DOHH2 (cell line): ENCODE measurements at regions not wholly inside any gene's neighbourhood (a gene's known extent, or its start where the extent isn't known, plus 50 kb on each side); places are given as distances from the start of the nearest gene placed in this dataset.

Experiments used
- H3F3A ChIP-seq: fragments of 200-600 bp; sonication (generic), shearing (Covaris generic); 2 replicates; pipeline ENCODE4 v1.6.0; 2016; ENCODE audit warnings: antibody characterized with exemption, mild to moderate bottlenecking; ENCODE audit not compliant: control insufficient read depth, insufficient read depth
- H3K27ac ChIP-seq: fragments of 200-600 bp; sonication (generic); 2 replicates; pipeline ENCODE4 v1.5.1; 2014; ENCODE audit warnings: low read depth, mild to moderate bottlenecking, low read length, moderate library complexity
- H3K27me3 ChIP-seq: fragments of 200-600 bp; sonication (generic); 2 replicates; pipeline ENCODE4 v1.6.1; 2014; ENCODE audit warnings: mild to moderate bottlenecking, low read length, mixed read lengths; ENCODE audit not compliant: control insufficient read depth
- H3K36me3 ChIP-seq: fragments of 200-600 bp; sonication (generic); 2 replicates; pipeline ENCODE4 v1.6.1; 2014; ENCODE audit warnings: mild to moderate bottlenecking, low read length, moderate library complexity, mixed read lengths; ENCODE audit not compliant: control insufficient read depth
- H3K4me1 ChIP-seq: fragments of 200-600 bp; sonication (generic); 2 replicates; pipeline ENCODE4 v1.6.1; 2014; ENCODE audit warnings: mild to moderate bottlenecking, low read length, mixed read lengths; ENCODE audit not compliant: control insufficient read depth
- H3K4me2 ChIP-seq: fragments of 200-600 bp; sonication (generic); 2 replicates; pipeline ENCODE4 v1.6.0; 2014; ENCODE audit warnings: mild to moderate bottlenecking, low read length, moderate library complexity
- H3K4me3 ChIP-seq: fragments of 200-600 bp; sonication (generic); 2 replicates; pipeline ENCODE4 v1.5.1; 2014; ENCODE audit warnings: mild to moderate bottlenecking, low read length, mixed read lengths
- H3K79me2 ChIP-seq: fragments of 200-600 bp; sonication (generic); 2 replicates; pipeline ENCODE4 v1.6.1; 2014; ENCODE audit warnings: mild to moderate bottlenecking, low read length, mixed read lengths; ENCODE audit not compliant: control insufficient read depth
- H3K9me2 ChIP-seq: fragments of 200-600 bp; sonication (generic); replicated peaks from 2 replicates; pipeline ENCODE4 v1.6.1; 2014; ENCODE audit warnings: mild to moderate bottlenecking, low read length, mixed read lengths; ENCODE audit not compliant: control insufficient read depth
- H3K9me3 ChIP-seq: fragments of 200-600 bp; sonication (generic); 2 replicates; pipeline ENCODE4 v1.6.1; 2014; ENCODE audit warnings: antibody characterized with exemption, low read length, mixed read lengths; ENCODE audit not compliant: control insufficient read depth, insufficient read depth
- H4K20me1 ChIP-seq: fragments of 200-600 bp; sonication (generic); 2 replicates; pipeline ENCODE4 v1.6.0; 2014; ENCODE audit warnings: low read depth, mild to moderate bottlenecking, antibody characterized with exemption, low read length, moderate library complexity; ENCODE audit not compliant: control insufficient read depth, insufficient read depth
- EZH2phosphoT487 ChIP-seq: fragments of 200-600 bp; sonication (generic); IDR thresholded peaks from 2 replicates; pipeline ENCODE4 v1.6.1; 2017; ENCODE audit warnings: borderline replicate concordance, mild to moderate bottlenecking, antibody characterized with exemption, low read length, moderate library complexity, mixed read lengths
- TF ChIP-seq, protein P1 (sequence below): fragments of 200-600 bp; sonication (generic); IDR thresholded peaks from one replicate; pipeline ENCODE4 v1.5.1; 2014; ENCODE audit warnings: antibody characterized with exemption, mild to moderate bottlenecking, low read depth, low read length; ENCODE audit not compliant: poor library complexity, severe bottlenecking

DNA sequence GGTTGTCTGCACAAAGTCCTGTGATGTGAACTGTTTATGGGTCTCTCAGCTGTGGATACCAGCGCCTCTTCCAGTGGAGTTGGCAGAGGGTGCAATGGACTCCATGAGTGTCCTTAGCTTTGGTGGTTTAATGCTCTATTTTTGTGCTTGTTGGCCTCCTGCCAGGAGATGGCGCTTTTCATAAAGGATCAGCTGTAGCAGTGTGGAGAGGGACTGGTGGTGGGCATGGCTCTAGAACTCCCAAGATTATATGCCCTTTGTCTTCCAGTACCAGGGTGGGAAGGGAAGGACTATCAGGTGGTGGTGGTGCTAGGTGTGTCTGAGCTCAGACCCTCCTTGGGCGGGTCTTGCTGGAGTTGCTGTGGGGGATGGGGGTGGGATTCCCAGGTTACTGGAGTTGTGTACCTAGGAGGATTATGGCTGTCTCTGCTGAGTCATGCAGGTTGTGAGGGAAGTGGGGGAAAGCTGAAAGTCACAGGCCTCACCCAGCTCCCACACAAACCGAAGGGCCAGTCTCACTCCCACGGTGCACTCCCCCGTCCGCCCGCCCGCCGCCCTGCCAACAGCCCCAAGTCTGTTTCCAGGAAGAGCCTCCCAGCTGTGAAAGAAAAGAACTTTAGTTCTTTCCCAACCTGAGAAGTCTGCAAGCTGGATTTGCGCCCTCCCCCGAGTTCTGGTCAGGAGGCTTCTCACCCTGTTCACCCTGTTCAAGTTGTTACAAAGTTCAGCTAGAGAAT lies 108.1 kb downstream of the MARCO start:
- Histone ChIP-seq H3K4me2 (no peak overlapping the region), H3K27ac (no peak overlapping the region), H3K27me3 (no peaks in the 10 kb centered on the region), H3K4me1 (no peaks in the 10 kb centered on the region), H3K4me3 (no peak overlapping the region), H3K79me2 (no peaks in the 10 kb centered on the region), H3K9me2 (no peaks in the 10 kb centered on the region), H4K20me1 (no peaks in the 10 kb centered on the region), H3F3A (no peaks in the 10 kb centered on the region), H3K36me3 (no peaks in the 10 kb centered on the region), H3K9me3 (no peaks in the 10 kb centered on the region)
- TF ChIP-seq, protein P1, sequence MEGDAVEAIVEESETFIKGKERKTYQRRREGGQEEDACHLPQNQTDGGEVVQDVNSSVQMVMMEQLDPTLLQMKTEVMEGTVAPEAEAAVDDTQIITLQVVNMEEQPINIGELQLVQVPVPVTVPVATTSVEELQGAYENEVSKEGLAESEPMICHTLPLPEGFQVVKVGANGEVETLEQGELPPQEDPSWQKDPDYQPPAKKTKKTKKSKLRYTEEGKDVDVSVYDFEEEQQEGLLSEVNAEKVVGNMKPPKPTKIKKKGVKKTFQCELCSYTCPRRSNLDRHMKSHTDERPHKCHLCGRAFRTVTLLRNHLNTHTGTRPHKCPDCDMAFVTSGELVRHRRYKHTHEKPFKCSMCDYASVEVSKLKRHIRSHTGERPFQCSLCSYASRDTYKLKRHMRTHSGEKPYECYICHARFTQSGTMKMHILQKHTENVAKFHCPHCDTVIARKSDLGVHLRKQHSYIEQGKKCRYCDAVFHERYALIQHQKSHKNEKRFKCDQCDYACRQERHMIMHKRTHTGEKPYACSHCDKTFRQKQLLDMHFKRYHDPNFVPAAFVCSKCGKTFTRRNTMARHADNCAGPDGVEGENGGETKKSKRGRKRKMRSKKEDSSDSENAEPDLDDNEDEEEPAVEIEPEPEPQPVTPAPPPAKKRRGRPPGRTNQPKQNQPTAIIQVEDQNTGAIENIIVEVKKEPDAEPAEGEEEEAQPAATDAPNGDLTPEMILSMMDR = peak; percentile 49
- TF ChIP-seq EZH2phosphoT487 = no peak
